ENCODE measurements at regions not wholly inside any gene's neighbourhood (a gene's known extent, or its start where the extent isn't known, plus 50 kb on each side); places are given as distances from the start of the nearest gene placed in this dataset.

DNA sequence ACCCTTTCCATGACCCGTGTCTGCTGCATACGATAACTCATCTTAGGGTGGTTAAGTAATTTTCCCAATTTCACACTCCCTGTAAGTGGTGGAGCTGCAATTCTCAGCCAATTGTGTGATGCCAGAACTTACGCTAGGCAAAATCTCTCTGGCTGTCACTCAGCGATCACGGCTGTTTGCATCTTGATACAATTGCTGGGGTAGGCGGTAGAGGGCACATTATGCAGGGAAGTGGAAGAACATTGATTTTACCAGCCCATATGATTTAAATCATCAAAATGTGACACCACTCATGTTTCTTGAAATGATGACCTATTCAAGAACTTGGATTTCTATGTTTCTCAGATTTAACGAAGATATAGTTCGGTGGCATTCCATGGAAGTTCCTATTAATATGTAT is 108.7 kb upstream of the ADARB2 start:
- Histone ChIP-seq H3K36me3 (no peaks in the 10 kb centered on the region), H3K4me1 (no peaks in the 10 kb centered on the region), H3K9me3 (no peaks in the 10 kb centered on the region), H3K27ac (no peak overlapping the region), H3K4me3 (no peak overlapping the region), H3K27me3 (no peaks in the 10 kb centered on the region)
- ATAC-seq (no peak), DNase-seq (no peak)
- intact Hi-C loops (cut with DNase I) = no loop called here
- TF ChIP-seq CTCF (IDR thresholded peaks at IDR 0.05) = no peak

- DNase-seq (no peak), ATAC-seq (no peak)
- intact Hi-C loops (cut with DNase I) = no loop called here
- Histone ChIP-seq H3K4me3 (no peak overlapping the region), H3K27me3 (no peaks in the 10 kb centered on the region), H3K4me1 (no peaks in the 10 kb centered on the region), H3K36me3 (no peaks in the 10 kb centered on the region), H3K9me3 (no peaks in the 10 kb centered on the region), H3K27ac (no peak overlapping the region)
- no peak for TF ChIP-seq CTCF (IDR thresholded peaks at IDR 0.05)
Observed at GRCh38 chr10:1841759-1842158, 104.4 kb upstream of the ADARB2 start.

GRCh38 chr10:1829712-1830111 is 92.4 kb upstream of the ADARB2 start:
- intact Hi-C loops (cut with DNase I) = no loop called here
- ATAC-seq (no peak), DNase-seq (no peak)
- Histone ChIP-seq H3K27ac (no peak overlapping the region), H3K4me1 (no peaks in the 10 kb centered on the region), H3K36me3 (no peaks in the 10 kb centered on the region), H3K9me3 (no peaks in the 10 kb centered on the region), H3K27me3 (no peaks in the 10 kb centered on the region), H3K4me3 (no peak overlapping the region)
- no peak for TF ChIP-seq CTCF (IDR thresholded peaks at IDR 0.05)

- DNase-seq = no peak
- H3K4me1 ChIP-seq = no peaks in the 10 kb centered on the region
- no peak overlapping the region for H3K4me3 ChIP-seq
- no peak overlapping the region for H3K27ac ChIP-seq
- intact Hi-C loops (cut with DNase I) = no loop called here
- no peaks in the 10 kb centered on the region for H3K9me3 ChIP-seq
- H3K36me3 ChIP-seq = no peaks in the 10 kb centered on the region
- no peak for ATAC-seq
- H3K27me3 ChIP-seq = no peaks in the 10 kb centered on the region
- TF ChIP-seq CTCF (IDR thresholded peaks at IDR 0.05) = no peak
Observed at GRCh38 chr10:1824928-1825327, 87.6 kb upstream of the ADARB2 start.

DNA sequence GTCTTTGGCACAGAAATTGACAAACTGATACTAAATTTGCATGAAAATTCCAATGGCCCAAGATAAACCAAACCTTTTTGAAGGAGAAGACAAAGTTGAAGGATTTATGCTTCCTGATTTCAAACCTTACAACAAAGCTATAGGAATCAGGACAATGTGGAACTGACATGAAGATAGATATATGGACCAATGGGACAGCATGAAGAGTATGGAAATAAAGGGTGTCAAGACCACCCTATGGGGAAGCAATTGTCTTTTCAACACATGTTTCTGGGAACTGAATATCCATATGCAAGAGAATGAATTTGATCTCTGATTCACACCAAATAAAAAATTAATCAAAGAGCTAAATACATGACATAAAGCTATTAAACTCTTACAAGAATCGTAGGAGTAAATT is 77.2 kb upstream of the ADARB2 start:
- Histone ChIP-seq H3K27me3 (no peaks in the 10 kb centered on the region), H3K4me1 (no peaks in the 10 kb centered on the region), H3K36me3 (no peaks in the 10 kb centered on the region), H3K27ac (no peak overlapping the region), H3K9me3 (no peaks in the 10 kb centered on the region), H3K4me3 (no peak overlapping the region)
- ATAC-seq = no peak
- DNase-seq = no peak
- TF ChIP-seq CTCF (IDR thresholded peaks at IDR 0.05) = no peak
- intact Hi-C loops (cut with DNase I) = no loop called here

DNA sequence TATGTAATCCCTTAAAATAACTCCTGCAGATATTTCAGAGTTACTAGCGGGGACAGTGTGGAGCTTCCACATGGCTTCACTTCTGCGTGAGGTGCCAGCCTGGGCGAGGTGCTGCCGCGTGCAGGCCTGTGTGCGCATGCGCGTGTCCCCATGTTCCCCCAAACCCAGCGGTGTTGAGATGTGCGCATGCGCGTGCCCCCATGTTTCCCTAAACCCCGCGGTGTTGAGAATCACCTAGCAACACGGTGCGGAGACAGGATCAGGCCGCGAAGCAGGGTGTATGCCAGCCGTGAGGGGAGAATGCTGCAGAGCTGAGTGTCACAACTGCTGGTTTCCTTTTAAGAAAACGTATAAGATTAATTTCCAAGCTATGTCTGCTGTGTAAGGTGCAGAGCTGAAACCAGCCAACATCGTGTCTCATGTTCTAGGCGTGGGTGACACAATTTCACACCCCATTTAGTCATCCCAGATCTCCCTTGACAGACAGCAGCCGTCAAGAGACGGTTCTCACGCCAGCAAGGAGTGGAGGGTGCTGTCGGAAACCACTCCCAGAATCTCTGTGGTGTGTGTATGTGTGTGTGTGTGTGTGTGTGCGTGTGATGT is 71.9 kb upstream of the ADARB2 start:
- no peak overlapping the region for H3K4me3 ChIP-seq
- H3K4me1 ChIP-seq = no peaks in the 10 kb centered on the region
- no peaks in the 10 kb centered on the region for H3K36me3 ChIP-seq
- intact Hi-C loops (cut with DNase I) = no loop called here
- ATAC-seq = peak; percentile 24
- H3K9me3 ChIP-seq = no peaks in the 10 kb centered on the region
- DNase-seq = no peak
- no peak overlapping the region for H3K27ac ChIP-seq
- no peaks in the 10 kb centered on the region for H3K27me3 ChIP-seq
- TF ChIP-seq CTCF (IDR thresholded peaks at IDR 0.05) = no peak

Data from upper lobe of right lung (tissue), 1 donor.